Muscle layer of colon (tissue), 2 donors: ENCODE measurements at regions not wholly inside any gene's neighbourhood (a gene's known extent, or its start where the extent isn't known, plus 50 kb on each side); places are given as distances from the start of the nearest gene placed in this dataset.
"Not testable (repeated sequence)": the region's sequence is repeated elsewhere in the genome, so short reads cannot be mapped to it uniquely, and the experiment has no call there.

ENCODE experiments used
- H3K27ac ChIP-seq: one replicate; pipeline ENCODE4 v1.7.0; 2013; ENCODE audit warnings: low read depth, mild to moderate bottlenecking, low read length, moderate library complexity
- H3K27me3 ChIP-seq, 2 donors: one replicate each; pipeline ENCODE4 v1.7.0; 2013; ENCODE audit warnings: low read length in 2 of 2, mild to moderate bottlenecking in 2 of 2; ENCODE audit not compliant: insufficient read depth in 2 of 2, control insufficient read depth in 1 of 2
- H3K36me3 ChIP-seq: one replicate; pipeline ENCODE4 v1.7.0; 2013; ENCODE audit warnings: mild to moderate bottlenecking, low read length; ENCODE audit not compliant: insufficient read depth
- H3K4me1 ChIP-seq: one replicate; pipeline ENCODE4 v1.7.0; 2013; ENCODE audit warnings: mild to moderate bottlenecking, low read length; ENCODE audit not compliant: insufficient read depth
- H3K4me3 ChIP-seq, 2 donors: one replicate each; pipeline ENCODE4 v1.7.0; 2013; ENCODE audit warnings: low read length in 2 of 2, low read depth in 1 of 2, mild to moderate bottlenecking in 1 of 2, moderate library complexity in 1 of 2
- H3K9ac ChIP-seq: one replicate; pipeline ENCODE4 v1.7.0; 2013; ENCODE audit warnings: low read length
- H3K9me3 ChIP-seq: one replicate; pipeline ENCODE4 v1.7.0; 2013; ENCODE audit warnings: mild to moderate bottlenecking, low read length
- donor health status: abdominal sarcoma.
- donor health status: Adenocarcinoma of cecum.

DNA sequence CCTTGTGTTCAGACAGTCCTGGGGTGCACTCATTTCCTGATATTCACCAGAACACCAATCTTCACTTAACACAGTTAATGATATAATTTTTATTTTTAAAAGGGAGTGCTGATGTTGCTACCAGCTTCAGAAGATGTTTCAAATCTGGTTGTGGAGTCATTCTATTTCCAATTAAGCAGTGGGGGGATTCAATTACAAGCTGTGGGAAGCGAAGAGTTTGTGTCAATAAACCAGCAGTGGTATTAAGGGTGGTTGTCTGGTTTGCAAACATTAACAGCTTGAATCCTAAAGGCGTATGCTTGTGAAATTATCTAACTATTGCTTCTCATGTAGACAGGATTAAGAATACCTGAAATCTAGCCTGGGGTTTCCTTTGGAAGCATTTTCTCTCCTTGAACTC, 1637.5 kb upstream of the GOT2 start:
- Histone ChIP-seq H3K36me3 (no peaks in the 10 kb centered on the region), H3K27me3 (no peaks in the 10 kb centered on the region), H3K9ac (no peak overlapping the region), H3K27ac (no peak overlapping the region), H3K9me3 (no peaks in the 10 kb centered on the region), H3K4me1 (no peaks in the 10 kb centered on the region), H3K4me3 (no peak overlapping the region)

- no peaks in the 10 kb centered on the region for H3K27me3 ChIP-seq
- H3K4me3 ChIP-seq, result no peak overlapping the region
- no peaks in the 10 kb centered on the region for H3K9me3 ChIP-seq
- no peaks in the 10 kb centered on the region for H3K36me3 ChIP-seq
- H3K27ac ChIP-seq, result no peak overlapping the region
- H3K9ac ChIP-seq, result no peak overlapping the region
- no peaks in the 10 kb centered on the region for H3K4me1 ChIP-seq
Measured at GRCh38 chr16:60367739-60368138, 1633.6 kb upstream of the GOT2 start.

DNA sequence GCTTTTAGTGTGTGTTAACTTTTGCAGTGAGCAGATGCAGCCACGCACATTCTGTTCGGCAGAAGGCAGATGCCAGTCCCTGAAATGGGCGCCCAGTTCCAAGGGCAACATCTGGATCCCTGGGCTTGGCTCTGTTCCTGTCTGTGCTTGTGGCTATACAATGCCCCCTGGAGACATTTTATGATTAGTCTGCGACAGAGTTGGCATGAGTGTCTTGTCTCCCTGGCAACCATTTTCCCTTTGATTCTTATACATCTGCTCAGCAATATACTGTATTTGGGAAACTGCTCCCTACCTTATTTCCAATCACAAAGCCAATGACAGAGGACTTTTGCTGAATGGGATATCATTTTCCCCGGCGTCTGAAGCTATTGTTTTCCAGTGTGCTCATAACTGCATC, 1629.5 kb upstream of the GOT2 start:
- H3K36me3 ChIP-seq, result no peaks in the 10 kb centered on the region
- no peak overlapping the region for H3K9ac ChIP-seq
- H3K27ac ChIP-seq, result no peak overlapping the region

GRCh38 chr16:60359866-60360265, 1625.8 kb upstream of the GOT2 start:
- H3K9me3 ChIP-seq, H3K9ac ChIP-seq, H3K4me1 ChIP-seq, H3K36me3 ChIP-seq, H3K4me3 ChIP-seq, H3K27ac ChIP-seq, H3K27me3 ChIP-seq: not testable (repeated sequence)

More for the DNA sequence above, 1629.5 kb upstream of the GOT2 start:
- Histone ChIP-seq H3K27me3 (no peaks in the 10 kb centered on the region), H3K4me1 (no peaks in the 10 kb centered on the region), H3K4me3 (no peak overlapping the region), H3K9me3 (no peaks in the 10 kb centered on the region)

- H3K9me3 ChIP-seq, H3K27ac ChIP-seq, H3K9ac ChIP-seq, H3K4me3 ChIP-seq, H3K4me1 ChIP-seq, H3K27me3 ChIP-seq, H3K36me3 ChIP-seq: not testable (repeated sequence)
Measured at GRCh38 chr16:60359412-60359811, 1625.3 kb upstream of the GOT2 start.

DNA sequence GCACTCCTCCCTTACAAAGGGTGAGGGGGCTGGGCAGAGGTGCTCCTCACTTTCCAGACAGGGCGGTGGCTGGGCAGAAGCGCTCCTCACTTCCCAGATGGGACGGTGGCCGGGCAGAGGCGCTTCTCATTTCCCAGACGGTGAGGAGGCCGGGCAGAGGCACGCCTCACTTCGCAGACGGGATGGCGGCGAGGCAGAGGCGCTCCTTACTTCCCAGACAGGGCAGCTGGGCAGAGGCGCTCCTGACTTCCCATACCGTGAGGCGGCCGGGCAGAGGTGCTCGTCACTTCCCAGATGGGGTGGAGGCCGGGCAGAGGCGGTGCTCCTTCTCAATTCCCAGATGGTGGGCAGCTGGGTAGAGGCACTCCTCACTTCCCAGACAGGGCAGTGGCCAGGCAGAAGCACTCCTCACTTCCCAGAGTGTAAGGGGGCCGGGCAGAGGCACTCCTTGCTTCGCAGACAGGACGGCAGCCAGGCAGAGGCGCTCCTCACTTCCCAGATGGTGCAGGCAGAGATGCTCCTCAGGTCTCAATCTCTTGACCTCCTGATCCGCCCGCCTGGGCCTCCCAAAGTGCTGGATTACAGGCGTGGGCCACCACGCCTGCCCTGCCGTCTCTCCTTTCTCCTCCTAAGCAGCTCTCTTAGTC, 1623.9 kb upstream of the GOT2 start:
- not testable (repeated sequence) for H3K4me3 ChIP-seq, H3K9me3 ChIP-seq, H3K4me1 ChIP-seq, H3K9ac ChIP-seq, H3K36me3 ChIP-seq, H3K27ac ChIP-seq, H3K27me3 ChIP-seq

DNA sequence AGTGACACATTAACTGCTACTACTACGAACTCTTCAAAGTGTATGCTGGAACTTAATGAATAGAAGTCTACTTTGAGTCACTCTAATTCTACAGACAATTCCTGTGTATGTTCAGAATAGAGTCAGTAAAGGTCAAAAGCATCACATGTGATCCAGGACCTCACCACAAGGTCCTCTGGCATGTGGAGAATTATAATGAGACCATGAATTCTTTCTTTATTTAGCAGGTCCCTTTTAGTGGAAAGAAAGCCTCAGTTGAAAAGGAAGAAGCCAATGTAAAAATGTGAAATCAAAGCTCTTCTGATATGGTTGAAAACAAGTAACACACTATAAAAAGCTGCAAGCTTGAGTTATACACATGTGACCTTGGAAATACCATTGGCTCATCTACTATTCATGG, 1612.1 kb upstream of the GOT2 start:
- Histone ChIP-seq H3K27ac (no peak overlapping the region), H3K27me3 (no peaks in the 10 kb centered on the region), H3K9me3 (no peaks in the 10 kb centered on the region), H3K4me3 (no peak overlapping the region), H3K4me1 (no peaks in the 10 kb centered on the region), H3K9ac (no peak overlapping the region), H3K36me3 (no peaks in the 10 kb centered on the region)

GRCh38 chr16:60337671-60338070, 1603.6 kb upstream of the GOT2 start:
- H3K9ac ChIP-seq, result no peak overlapping the region
- H3K27ac ChIP-seq, result no peak overlapping the region
- H3K36me3 ChIP-seq, result no peaks in the 10 kb centered on the region
- H3K27me3 ChIP-seq, result no peaks in the 10 kb centered on the region
- no peak overlapping the region for H3K4me3 ChIP-seq
- H3K9me3 ChIP-seq, result no peaks in the 10 kb centered on the region
- no peaks in the 10 kb centered on the region for H3K4me1 ChIP-seq

DNA sequence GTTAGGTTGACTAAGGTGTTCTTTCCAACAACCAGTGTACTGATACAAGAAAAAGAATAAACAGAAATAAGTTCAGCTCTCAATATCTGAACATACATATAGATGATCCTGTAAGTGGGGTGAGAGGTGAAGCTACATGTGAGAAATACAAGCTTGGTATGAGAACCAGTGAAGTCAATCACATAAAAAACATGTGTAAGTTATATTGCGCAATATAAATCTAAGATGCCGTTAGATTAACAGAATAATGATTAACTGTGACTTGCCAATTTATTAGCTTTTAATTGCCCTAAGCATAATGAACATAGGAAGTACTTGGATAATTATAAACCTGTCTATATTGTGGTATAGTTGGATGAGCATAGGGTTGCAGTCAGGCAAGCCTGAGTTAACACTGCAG, 1597.1 kb upstream of the GOT2 start:
- Histone ChIP-seq H3K9me3 (no peaks in the 10 kb centered on the region), H3K4me3 (no peak overlapping the region)

DNA sequence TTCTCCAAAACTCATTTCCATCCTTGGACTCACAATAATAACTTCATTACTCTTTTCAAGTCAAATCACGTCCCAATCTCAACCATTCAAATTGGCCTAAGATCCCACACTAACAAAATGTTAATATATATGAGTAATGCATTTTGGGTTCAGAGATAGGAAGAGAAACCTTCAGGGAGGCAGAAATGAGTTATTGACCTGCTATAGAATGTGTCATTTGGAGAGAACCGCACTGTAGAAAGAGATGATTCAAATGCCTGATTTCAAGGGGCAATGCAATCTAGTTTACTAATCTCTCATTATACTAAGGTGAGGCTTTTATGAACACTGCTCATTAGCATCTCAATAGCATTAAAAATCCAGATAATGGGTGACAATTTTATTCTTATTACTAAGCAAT, 1595.0 kb upstream of the GOT2 start:
- no peak overlapping the region for H3K9ac ChIP-seq
- H3K36me3 ChIP-seq, result no peaks in the 10 kb centered on the region
- no peaks in the 10 kb centered on the region for H3K9me3 ChIP-seq
- H3K4me1 ChIP-seq, result no peaks in the 10 kb centered on the region
- no peaks in the 10 kb centered on the region for H3K27me3 ChIP-seq
- H3K27ac ChIP-seq, result no peak overlapping the region
- no peak overlapping the region for H3K4me3 ChIP-seq

More for the DNA sequence above, 1597.1 kb upstream of the GOT2 start:
- Histone ChIP-seq H3K36me3 (no peaks in the 10 kb centered on the region), H3K27me3 (no peaks in the 10 kb centered on the region), H3K4me1 (no peaks in the 10 kb centered on the region), H3K9ac (no peak overlapping the region), H3K27ac (no peak overlapping the region)

DNA sequence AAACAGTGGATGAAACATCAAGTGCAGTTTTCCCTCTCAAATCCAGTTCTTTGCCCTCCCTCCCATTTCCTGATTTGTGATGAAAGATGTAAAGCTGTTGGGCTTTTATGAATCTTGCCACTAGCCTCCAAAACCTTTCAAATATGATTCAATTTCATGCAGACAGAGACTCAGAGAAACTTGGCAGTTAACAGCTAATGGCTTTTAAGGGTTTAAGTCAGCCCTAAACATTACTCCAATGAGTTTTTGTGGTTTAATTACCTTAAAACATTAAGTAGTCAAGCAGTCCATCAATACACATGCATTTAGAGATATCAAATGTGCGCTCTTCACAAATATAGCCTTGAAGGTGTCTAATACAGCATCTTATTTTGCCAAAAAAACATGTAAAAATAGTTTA, 1594.0 kb upstream of the GOT2 start:
- Histone ChIP-seq H3K27me3 (no peaks in the 10 kb centered on the region), H3K36me3 (no peaks in the 10 kb centered on the region), H3K9ac (no peak overlapping the region), H3K4me1 (no peaks in the 10 kb centered on the region), H3K27ac (no peak overlapping the region), H3K4me3 (no peak overlapping the region), H3K9me3 (no peaks in the 10 kb centered on the region)

DNA sequence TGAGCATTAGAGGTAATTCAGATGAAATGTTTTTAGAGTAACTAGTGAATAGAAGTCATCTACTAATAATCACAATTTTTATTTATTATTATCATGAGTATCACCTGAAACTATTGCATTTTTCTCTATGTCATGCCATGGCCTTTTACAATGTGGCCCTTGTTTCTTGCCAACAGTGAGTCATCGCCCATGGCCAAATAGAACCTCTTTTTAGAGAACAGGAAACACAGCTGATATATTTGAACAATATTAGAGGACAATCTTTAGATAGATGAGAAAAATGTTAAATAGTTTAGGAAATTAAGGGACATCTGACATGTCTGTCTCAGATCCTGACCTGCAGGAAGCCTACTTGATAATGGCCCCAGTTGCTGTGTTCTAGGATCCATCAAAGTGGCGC, 1584.4 kb upstream of the GOT2 start:
- Histone ChIP-seq H3K9ac (no peak overlapping the region), H3K27ac (no peak overlapping the region), H3K4me1 (no peaks in the 10 kb centered on the region), H3K27me3 (no peaks in the 10 kb centered on the region), H3K36me3 (no peaks in the 10 kb centered on the region), H3K9me3 (no peaks in the 10 kb centered on the region), H3K4me3 (no peak overlapping the region)
